Skin epidermis (tissue), 12 donors: ENCODE measurements at regions not wholly inside any gene's neighbourhood (a gene's known extent, or its start where the extent isn't known, plus 50 kb on each side); places are given as distances from the start of the nearest gene placed in this dataset.

ENCODE experiments used
- H3K27ac ChIP-seq, 21 experiments: fragments of 200-600 bp; sonication (generic) in 11 of 21; one replicate each; pipeline ENCODE4 v1.5.0; 2020; ENCODE audit warnings: mild to moderate bottlenecking in 3 of 21, inconsistent platforms in 2 of 21, moderate library complexity in 2 of 21
- H3K4me3 ChIP-seq, 7 experiments: fragments of 200-600 bp; sonication (generic) in 2 of 7; one replicate each; pipeline ENCODE4 v1.5.0; 2020; ENCODE audit warnings: inconsistent platforms in 2 of 7, mild to moderate bottlenecking in 2 of 7, moderate library complexity in 1 of 7

DNA sequence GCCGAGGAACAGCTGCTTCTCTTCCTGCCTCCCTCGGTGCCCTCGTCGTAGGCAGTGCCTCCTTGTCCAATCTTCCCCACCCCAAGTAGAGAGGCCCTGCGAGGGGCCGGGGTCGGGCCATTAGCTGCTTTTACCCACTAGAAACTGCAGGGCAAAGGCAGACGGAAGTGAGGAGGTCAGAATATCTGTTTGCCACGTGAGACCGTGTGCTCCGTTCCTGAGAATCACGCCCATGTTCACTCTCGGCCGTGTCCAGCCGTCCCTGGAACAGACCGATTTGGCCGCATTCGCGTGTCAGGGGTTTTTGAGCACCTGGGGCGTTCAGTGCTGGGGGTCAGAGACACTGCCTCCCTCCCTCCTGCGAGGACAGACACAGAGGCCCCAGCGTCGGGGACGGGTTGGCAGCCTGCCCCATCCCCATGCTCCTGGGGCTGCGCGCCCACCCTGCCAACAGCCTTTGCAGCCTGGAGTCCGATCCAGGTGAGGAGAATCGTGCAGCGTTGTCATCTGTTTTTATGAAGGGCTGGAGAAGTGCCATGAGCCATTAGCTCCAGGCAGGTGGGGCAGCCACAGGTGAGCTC, 982.2 kb downstream of the BRD1 start:
- Histone ChIP-seq H3K4me3 (no peak overlapping the region), H3K27ac (no peak overlapping the region)

DNA sequence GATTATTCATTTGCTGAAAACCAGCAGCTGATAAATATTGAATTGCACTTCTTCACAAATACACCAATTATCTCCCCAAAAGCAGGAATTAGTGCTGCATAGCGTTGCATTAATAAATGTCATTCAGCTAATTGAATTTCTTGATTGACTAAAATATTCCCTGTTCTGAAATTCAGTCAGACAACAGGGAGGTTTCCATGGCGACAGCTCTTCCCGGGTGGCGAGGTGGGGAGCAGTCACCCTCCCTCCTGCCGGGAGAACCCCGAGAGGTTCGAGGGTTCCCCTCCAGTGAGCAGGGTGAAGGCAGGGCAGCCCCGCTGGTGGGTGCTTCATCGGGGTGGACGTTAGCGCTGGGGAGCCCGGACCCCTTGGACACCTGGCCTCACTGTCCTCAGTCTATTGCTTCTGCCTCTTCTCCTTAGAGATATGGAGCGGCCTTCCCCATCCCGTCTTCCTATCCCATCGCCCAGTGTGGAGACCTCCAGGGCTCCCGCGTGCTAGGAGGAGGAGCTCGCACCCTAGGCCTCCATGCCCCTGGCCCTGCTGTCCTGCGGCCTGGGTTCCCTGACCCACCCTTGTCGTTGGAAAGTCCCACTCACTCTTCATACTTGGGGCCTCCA, 983.5 kb downstream of the BRD1 start:
- no peak overlapping the region for H3K27ac ChIP-seq
- H3K4me3 ChIP-seq: no peak overlapping the region

DNA sequence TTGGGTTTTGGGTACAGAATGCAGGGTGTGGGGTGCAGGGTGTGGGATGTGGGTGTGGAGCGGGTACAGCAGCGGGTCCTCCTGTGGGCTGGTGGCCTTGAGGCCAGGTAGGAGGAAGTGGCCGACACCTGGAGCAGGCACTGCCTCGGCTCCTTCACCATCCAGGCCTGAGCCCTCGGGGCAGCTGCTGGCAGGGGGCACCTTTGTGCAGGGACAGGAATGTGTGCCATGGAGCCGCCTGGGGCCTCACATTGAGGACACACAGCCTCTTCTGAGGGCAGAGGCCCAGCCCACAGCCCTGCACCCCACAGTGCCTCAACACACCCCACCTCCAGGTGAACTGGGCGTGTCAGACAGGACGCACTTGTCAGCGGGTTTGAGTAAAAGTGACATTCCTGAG, 984.0 kb downstream of the BRD1 start:
- H3K4me3 ChIP-seq: no peak overlapping the region

DNA sequence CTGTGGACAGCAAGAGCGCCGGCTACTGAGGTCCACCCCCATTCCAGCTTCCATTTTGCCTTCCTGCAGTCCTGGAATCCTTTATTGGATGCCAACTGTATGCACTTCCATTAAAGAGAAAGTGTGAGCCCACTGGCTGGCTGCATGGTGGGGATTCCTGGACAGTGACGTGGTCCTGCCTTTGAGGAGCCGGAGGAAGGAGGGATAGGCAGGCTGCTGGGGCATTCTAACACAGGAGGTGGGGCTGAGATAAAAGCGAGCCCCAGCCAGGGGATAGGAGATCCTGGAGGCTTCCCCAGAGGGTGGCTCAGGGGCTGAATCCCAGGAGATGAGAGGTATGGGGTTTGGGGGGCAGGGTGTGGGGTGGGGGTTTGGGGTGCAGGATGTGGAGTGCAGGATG, 984.7 kb downstream of the BRD1 start:
- no peak overlapping the region for H3K4me3 ChIP-seq
- no peak overlapping the region for H3K27ac ChIP-seq

More for the DNA sequence above, 984.0 kb downstream of the BRD1 start:
- H3K27ac ChIP-seq: no peak overlapping the region

DNA sequence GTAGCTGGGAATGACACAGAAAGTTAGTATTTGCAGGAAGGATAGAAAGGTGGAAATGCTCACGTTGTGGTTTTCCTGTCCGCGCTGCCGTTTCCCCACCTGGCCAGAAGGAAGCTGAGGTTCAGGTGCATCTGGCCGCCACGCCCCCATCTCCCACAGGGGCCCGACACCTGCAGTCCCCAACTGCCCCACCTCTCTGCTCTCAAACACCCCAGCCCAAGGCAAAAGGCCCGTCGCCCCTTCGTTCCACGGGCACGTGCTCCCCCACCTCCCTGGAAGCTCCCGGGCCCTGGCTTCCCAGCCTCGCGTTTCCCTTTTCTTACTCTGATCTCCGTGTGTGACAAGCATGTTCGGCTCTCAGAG, 985.1 kb downstream of the BRD1 start:
- H3K27ac ChIP-seq: no peak overlapping the region
- no peak overlapping the region for H3K4me3 ChIP-seq

DNA sequence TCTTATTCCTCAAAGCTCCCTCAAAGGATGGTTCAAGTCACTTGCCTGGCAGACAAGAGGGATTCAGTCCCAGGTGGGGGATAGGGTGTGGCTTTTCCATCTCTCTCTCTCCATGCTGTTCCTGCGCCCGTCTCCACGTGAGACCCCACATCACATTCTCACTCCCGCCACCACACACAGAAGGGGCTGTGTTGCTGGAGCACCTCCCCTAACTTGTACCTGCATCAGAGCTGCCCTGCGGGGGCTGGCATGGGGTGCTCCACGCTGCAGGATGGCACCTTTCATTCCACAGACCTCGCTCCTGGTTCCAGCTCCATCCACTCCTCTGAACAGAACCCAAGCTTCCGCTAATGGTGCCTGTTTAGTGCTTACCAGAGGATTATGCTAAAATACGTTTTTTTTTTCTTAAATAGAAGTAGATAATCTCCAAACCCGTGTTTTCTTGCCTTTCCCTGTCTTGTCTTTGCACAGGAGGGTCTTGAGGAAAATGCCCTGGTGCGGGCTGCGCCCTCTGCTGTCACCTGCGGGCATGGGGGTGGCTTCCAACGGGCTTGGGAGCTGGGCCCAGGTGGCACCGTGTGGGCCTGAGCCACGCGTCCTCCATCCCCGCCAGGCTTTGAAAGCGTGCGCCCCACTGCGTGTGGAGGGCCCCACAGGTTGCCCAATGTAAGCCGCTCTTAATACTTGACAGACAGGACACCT, 985.6 kb downstream of the BRD1 start:
- Histone ChIP-seq H3K27ac (no peak overlapping the region), H3K4me3 (no peak overlapping the region)

DNA sequence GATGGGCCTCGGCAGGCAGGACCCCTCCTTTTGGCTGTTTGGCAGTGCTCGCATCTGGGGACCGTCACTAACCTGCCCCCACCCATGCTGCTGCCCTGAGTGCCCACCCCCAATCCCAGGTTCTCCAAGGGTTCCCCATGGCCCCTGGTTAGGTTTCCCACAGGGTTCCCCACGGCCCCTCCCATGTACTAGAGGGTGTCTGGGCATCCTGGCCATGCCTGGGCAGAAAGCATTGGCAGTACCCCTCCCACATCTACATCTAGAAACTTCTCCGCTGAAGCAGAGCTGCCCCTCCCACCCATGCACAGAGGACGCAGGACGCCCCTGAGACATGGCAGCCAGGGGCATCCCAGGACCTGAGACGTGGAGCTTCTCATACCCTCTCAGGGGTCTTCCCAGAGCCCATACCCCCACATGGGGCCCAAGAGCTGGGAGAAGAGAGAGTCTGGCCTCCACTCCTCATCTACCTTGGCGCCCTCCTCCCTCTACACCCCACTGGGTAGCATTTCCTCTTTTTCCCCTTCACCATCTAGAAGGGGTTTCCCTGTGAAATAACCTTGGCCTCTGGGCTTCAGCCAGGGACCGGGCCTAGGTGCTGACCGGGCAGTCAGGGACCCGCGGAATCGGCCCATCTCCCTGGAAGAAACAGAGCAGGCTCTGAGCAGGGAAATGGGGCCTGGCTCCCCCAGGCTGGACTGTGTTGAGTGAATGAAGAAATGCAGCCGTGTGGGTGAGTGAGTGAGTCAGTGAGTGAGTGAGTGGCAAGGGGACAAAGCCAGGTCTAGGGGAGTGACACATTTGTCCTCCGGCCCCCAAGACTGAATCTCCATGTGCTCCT, 987.3 kb downstream of the BRD1 start:
- Histone ChIP-seq H3K27ac (no peak overlapping the region), H3K4me3 (no peak overlapping the region)

DNA sequence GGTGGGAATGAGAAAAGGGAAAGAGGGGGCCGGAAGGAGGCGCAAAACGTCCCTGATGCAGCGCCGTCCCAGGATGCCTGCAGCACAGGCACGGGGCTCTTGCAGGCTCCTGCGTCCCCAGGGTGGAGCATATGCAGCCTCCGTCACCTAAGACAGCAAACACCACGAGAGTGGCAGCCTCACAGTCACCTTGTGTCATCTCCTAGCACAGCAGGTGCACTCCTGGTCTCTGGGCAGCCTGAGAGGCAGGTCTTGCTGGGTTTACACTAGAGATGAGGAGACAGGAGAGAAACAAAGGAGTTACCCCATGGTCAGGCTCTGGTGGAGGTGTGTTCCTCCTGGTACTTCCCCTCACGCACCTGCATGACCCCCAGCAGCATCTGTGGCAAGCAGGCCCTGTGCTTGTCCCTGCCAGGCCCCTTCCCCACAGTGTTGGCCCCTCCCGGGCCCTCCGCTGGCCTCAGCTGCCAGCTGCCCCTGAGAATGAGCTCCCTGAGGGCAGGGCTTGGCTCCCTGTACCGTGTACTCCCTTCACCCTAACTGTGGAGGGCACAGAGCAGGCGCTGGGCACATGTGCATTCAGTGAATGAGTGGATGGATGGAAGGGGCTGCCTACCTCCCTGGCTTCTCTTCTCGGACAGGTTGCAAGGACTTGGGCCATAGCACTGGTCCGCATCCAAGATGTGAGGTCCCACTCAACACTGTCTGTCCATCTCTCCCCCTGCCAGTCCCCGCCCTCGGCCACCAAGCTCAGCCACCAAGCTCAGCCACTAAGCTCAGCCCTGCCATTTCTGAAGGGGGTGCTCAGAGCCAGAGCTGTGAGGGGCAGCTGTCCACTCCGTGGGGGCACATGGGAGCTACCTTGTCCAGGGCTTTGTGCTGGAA, 988.6 kb downstream of the BRD1 start:
- no peak overlapping the region for H3K27ac ChIP-seq
- no peak overlapping the region for H3K4me3 ChIP-seq

DNA sequence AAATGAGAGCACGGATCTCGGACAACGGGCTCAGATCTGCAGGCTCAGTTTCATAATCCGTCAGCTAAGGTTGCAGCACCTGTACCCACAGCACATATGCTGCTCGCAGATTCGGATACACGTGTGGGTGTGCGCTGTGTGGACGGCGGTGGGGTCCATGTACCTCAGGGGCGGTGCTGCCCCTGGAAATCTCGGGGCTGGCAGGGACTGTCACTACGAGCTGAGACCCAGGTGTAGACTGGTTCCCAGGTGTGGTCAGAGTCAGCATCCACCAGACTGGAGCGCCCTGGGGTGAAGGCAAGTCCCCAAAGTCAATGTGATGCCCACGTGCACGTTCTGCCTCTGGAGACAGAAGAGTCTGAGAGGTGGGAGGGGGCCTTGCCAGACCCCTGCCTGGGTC, 989.3 kb downstream of the BRD1 start:
- Histone ChIP-seq H3K4me3 (no peak overlapping the region), H3K27ac (no peak overlapping the region)

DNA sequence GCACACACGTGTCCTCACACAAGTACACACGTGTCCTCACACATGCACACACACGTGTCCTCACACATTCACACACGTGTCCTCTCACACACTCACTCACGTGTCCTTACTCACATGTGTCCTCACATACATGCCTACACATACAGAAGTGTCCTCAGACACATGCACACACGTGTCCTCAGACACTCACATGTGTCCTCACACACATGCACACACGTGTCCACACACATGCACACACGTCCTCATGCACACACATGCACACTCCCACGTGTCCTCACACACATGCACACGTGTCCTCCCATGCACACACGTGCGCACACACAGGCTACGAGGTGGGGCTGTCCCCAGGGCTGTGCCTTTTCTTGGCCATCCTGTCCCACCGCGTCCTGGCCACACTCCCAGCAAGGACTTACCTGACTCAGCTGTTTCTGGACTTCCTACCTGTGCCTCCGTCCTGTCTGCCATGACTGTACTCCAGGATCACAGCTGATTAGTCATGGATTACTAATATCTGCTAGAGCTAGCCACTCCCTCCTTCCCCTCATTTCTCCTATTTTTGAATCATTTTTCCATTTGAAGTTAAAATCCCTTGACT, 990.2 kb downstream of the BRD1 start:
- Histone ChIP-seq H3K4me3 (no peak overlapping the region), H3K27ac (no peak overlapping the region)

DNA sequence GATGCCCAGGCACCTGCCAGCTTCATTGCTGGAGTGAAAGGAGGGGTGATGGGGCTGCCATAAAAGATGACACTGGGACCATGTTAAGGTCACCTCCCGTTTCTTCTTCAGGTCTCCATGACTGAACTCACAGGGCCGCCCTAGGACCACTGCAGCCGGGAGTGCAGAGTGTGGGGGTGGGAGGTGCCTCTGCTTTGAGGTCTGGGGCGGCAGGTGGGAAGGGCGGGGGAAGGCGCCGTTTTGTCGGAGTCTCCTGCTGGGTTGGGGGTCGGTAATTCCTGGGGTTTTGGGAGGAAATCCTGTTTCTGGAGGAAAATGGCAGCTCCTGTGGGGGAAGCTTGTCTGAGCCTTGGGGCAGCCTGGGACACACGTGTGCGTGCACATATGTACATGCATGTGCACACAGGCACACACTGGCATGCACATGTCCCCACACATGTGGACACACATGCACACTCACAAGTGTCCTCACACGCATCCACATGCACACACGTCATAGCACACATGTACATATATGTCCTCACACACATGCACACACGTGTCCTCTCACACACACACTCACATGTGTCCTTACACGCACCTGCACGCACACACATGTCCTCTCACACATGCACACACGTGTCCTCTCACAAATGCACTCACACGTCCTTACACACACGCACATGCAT, 990.9 kb downstream of the BRD1 start:
- Histone ChIP-seq H3K27ac (no peak overlapping the region), H3K4me3 (no peak overlapping the region)

DNA sequence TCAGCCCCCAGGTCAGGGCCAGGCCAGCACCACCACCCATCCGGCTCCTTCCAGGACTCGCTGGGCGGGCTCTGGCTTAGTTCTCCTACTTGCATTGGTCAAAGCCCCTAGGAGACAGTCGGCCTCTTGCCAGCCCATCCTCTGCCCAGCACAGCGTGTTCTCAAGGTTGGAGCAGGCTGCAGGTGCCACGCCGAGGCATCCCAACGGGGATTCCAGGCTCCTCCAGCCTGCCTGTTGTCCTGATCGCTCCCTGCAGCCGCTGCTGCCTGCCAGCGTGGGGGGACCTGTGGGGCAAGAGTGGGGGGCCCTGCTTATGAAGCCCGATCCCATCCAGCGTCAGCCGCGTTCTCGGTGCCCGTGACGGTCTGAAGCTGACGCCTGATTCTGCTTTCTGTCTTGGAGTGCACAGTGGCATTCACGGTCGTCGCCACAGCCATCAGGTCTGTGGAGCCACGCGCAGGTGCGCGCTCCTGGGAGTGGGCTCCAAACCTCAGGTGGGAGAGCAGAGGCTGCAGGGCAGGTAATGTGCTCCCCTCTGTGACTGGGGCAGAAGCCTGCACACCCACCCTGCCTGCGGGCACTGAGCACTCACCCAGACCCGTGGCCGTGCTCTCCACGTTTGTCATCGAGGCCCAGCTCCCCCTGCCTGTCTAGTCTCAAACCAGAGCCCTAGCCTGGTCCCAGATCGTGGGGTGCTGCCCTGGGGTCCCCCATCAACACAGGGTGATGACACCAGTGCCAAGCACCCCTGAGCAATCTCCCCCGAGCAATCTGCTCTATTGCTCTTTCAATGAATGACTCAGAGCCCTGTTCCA, 991.6 kb downstream of the BRD1 start:
- Histone ChIP-seq H3K4me3 (no peak overlapping the region), H3K27ac (no peak overlapping the region)

DNA sequence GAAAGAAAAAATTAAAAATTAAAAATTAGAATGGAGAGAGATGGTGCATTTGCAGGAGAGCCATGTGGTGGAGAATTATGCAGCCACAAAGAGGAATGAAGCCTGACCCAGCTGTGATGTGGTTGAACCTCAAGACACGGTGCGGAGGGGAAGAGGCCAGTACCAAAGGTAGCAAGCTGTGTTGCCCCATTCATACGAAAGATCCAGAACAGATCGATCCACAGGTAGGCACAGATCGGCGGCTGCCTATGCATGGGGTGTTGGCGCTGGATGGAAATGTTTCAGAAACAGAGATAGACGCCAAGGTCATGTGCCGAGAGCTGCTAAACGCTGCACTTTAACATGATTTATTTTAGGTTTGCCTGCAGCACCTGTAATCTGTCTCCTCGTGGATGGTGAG, 992.3 kb downstream of the BRD1 start:
- Histone ChIP-seq H3K27ac (no peak overlapping the region), H3K4me3 (no peak overlapping the region)

DNA sequence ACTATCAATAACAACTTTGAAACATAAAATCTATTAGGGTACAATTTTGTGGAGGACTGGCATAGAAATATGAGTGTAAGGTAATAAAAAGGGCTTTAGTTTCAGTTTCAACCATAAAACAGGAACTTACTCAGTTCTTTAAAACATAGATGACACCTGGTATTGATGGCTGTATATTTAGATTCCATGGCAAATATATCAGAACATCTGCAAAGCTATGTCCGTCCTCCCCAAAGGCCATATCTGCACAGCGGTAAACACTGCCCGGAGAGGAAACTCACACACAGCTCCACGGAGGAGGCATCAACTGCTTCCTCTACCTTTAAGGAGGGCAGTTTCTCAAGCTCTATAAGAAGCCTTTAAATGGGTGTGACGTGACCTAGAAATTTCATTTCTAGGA, 993.3 kb downstream of the BRD1 start:
- Histone ChIP-seq H3K4me3 (no peak overlapping the region), H3K27ac (no peak overlapping the region)

DNA sequence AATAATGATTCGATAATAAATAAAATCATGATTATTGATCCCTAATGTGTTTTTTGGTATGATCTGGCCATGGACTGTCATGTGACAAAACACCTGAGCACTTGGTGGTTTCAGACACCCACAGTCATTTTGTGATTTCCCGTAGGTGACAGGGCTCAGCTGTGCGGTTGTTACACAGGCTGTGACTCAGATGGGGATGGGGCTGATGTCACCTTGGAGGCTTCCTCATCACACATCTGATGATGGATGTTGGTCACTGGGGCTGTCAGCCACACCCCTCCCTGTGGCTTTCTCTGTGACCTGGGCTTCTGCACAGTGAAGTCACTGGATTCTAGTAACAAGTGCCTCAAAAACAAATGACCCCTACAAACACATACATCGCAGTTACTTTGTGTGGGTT, 995.1 kb downstream of the BRD1 start:
- Histone ChIP-seq H3K4me3 (no peak overlapping the region), H3K27ac (no peak overlapping the region)

DNA sequence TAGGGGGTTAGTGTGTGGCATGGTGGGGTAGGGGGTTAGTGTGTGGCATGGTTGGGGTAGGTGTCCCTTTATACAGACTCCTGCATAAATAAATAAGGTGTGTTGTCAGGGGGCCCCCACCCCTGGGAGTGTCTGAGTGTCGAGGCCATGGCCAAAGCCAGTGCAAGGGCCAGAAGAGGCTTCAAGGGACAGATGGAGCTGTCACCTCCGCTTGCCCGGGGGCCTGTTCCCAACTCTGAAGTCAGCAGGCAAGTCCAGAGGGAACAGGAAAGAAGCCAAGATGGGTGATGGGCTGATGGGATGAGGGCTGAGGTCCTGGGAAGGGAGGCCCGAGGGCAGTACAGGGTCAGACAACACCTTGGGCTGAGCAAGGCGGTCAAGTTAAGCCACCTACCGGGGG, 997.8 kb downstream of the BRD1 start:
- H3K4me3 ChIP-seq: no peak overlapping the region
- H3K27ac ChIP-seq: no peak overlapping the region

DNA sequence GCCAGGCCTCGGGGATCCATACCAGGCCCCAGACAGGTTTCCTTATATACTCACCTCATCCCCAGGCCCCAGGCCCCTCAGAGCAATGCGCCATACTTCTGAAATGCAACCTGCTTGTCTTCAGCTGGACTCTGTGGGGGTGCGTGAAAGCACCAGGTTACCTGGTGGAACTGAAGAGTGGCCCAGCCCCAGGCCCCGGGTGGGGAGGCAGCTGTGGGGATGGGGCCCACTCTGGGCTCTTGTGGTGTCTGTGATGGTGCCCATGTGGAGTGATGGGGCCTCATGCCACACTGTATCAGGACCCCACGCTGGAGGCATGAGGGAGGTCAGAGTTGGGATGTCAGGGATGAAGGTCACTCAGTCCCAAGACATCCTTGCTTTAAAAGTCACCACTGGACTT, 999.0 kb downstream of the BRD1 start:
- no peak overlapping the region for H3K4me3 ChIP-seq
- no peak overlapping the region for H3K27ac ChIP-seq

DNA sequence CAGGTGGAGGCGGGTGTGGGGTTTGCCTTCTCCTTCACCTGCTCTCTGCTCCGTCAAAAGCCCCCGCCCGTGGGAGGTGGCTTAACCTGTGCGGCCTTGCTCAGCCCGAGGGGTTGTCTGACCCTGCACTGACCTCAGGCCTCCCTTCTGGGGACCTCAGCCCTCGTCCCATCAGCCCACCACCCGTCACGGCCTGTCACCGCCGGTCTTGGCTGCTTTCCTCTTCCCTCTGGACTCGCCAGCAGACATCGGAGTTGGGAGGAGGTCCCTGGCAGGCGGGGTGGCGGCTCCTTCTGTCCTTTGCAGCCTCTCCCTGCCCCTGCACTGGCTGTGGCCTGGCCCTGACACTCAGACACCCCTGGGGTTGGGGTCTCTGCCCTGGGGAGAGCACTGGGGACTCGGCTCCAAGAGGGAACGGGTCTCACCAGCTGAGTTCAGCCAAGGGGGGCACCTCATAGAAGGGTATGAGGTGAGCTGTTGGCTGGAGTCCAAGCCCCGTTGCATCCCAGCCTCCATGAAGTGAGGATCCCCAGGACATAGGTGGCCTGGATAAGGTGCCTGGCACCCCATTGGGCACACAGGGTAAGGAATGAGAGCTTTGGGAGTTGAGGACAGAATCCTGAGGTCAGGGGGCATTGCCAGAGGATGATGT, 999.6 kb downstream of the BRD1 start:
- Histone ChIP-seq H3K27ac (no peak overlapping the region), H3K4me3 (no peak overlapping the region)
